ENCODE measurements at regions not wholly inside any gene's neighbourhood (a gene's known extent, or its start where the extent isn't known, plus 50 kb on each side); places are given as distances from the start of the nearest gene placed in this dataset.

GRCh38 chr3:101151286-101151913, 158.2 kb upstream of the ABI3BP start:
- TF ChIP-seq JUNB (IDR thresholded peaks at IDR 0.05) (no peak), CEBPB (IDR thresholded peaks at IDR 0.05) (no peak), CTCF (IDR thresholded peaks at IDR 0.05) (no peak), EHMT2 (IDR thresholded peaks at IDR 0.05; ENCODE audit: low read depth) (no peak), POLR2A (IDR thresholded peaks at IDR 0.05; ENCODE audit: low read length) (no peak), RNF2 (IDR thresholded peaks at IDR 0.05; ENCODE audit: borderline replicate concordance, low read depth) (no peak), JUN (IDR thresholded peaks at IDR 0.05) (no peak), KDM5A (IDR thresholded peaks at IDR 0.05) (no peak), RAD21 (conservative IDR thresholded peaks at IDR 0.05 in 1 of 2, IDR thresholded peaks at IDR 0.05 in 1 of 2) (no peak), EP300 (IDR thresholded peaks at IDR 0.05) (no peak), SMC3 (IDR thresholded peaks at IDR 0.05) (no peak)
- TF ChIP-seq, protein P1, sequence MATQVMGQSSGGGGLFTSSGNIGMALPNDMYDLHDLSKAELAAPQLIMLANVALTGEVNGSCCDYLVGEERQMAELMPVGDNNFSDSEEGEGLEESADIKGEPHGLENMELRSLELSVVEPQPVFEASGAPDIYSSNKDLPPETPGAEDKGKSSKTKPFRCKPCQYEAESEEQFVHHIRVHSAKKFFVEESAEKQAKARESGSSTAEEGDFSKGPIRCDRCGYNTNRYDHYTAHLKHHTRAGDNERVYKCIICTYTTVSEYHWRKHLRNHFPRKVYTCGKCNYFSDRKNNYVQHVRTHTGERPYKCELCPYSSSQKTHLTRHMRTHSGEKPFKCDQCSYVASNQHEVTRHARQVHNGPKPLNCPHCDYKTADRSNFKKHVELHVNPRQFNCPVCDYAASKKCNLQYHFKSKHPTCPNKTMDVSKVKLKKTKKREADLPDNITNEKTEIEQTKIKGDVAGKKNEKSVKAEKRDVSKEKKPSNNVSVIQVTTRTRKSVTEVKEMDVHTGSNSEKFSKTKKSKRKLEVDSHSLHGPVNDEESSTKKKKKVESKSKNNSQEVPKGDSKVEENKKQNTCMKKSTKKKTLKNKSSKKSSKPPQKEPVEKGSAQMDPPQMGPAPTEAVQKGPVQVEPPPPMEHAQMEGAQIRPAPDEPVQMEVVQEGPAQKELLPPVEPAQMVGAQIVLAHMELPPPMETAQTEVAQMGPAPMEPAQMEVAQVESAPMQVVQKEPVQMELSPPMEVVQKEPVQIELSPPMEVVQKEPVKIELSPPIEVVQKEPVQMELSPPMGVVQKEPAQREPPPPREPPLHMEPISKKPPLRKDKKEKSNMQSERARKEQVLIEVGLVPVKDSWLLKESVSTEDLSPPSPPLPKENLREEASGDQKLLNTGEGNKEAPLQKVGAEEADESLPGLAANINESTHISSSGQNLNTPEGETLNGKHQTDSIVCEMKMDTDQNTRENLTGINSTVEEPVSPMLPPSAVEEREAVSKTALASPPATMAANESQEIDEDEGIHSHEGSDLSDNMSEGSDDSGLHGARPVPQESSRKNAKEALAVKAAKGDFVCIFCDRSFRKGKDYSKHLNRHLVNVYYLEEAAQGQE (IDR thresholded peaks at IDR 0.05): no peak
